Type B pancreatic cell (in vitro differentiated cells): ENCODE measurements at regions not wholly inside any gene's neighbourhood (a gene's known extent, or its start where the extent isn't known, plus 50 kb on each side); places are given as distances from the start of the nearest gene placed in this dataset.
"Not testable (repeated sequence)": the region's sequence is repeated elsewhere in the genome, so short reads cannot be mapped to it uniquely, and the experiment has no call there.

Source experiments
- DNase-seq: peaks from one replicate; pipeline ENCODE4 v3.0.0; 2021; ENCODE audit warnings: mixed read lengths; ENCODE audit not compliant: unreplicated experiment; ENCODE audit errors: extremely low spot score
- H3K27ac Mint-ChIP-seq: 2 replicates; pipeline ENCODE4 v1.8.0; 2021; ENCODE audit warnings: mild to moderate bottlenecking, mixed read lengths
- H3K27me3 Mint-ChIP-seq: 2 replicates; pipeline ENCODE4 v1.8.0; 2021; ENCODE audit warnings: mixed read lengths
- H3K36me3 Mint-ChIP-seq: 2 replicates; pipeline ENCODE4 v1.8.0; 2021; ENCODE audit warnings: mixed read lengths
- H3K4me1 Mint-ChIP-seq: one replicate; pipeline ENCODE4 v1.8.0; 2021; ENCODE audit warnings: mixed read lengths; ENCODE audit not compliant: unreplicated experiment
- H3K4me3 Mint-ChIP-seq: 2 replicates; pipeline ENCODE4 v1.8.0; 2021; ENCODE audit warnings: mild to moderate bottlenecking, mixed read lengths
- H3K9me3 Mint-ChIP-seq: 2 replicates; pipeline ENCODE4 v1.8.0; 2021; ENCODE audit warnings: mixed read lengths
- CTCF ChIP-seq: fragments of 200-600 bp; sonication (generic); conservative IDR thresholded peaks from 2 replicates; pipeline ENCODE4 v1.5.0; 2021; ENCODE audit warnings: antibody characterized with exemption, mild to moderate bottlenecking

- no peaks in the 10 kb centered on the region for H3K27me3 Mint-ChIP-seq
Measured at GRCh38 chr9:25010027-25010662, 464.4 kb upstream of the IZUMO3 start.

GRCh38 chr9:25003686-25004085 lies 458.0 kb upstream of the IZUMO3 start:
- no peaks in the 10 kb centered on the region for H3K4me1 Mint-ChIP-seq
- peak; percentile 49 for TF ChIP-seq CTCF
- H3K9me3 Mint-ChIP-seq, result peaks cover 5% of the 10 kb centered on the region
- peaks cover 4% of the 10 kb centered on the region for H3K27me3 Mint-ChIP-seq
- H3K4me3 Mint-ChIP-seq, result no peak overlapping the region
- no peak overlapping the region for H3K27ac Mint-ChIP-seq
- no peaks in the 10 kb centered on the region for H3K36me3 Mint-ChIP-seq
- DNase-seq, result no peak

More at GRCh38 chr9:25010027-25010662, 464.4 kb upstream of the IZUMO3 start:
- Mint-ChIP-seq H3K36me3 (no peaks in the 10 kb centered on the region), H3K27ac (no peak overlapping the region), H3K4me3 (no peak overlapping the region), H3K9me3 (no peaks in the 10 kb centered on the region), H3K4me1 (no peaks in the 10 kb centered on the region)
- DNase-seq, result no peak
- no peak for TF ChIP-seq CTCF

- no peaks in the 10 kb centered on the region for H3K27me3 Mint-ChIP-seq
Measured at GRCh38 chr9:24986331-24986730, 440.6 kb upstream of the IZUMO3 start.

GRCh38 chr9:24970780-24971179 lies 425.1 kb upstream of the IZUMO3 start:
- not testable (repeated sequence) for H3K4me3 Mint-ChIP-seq, H3K27ac Mint-ChIP-seq, H3K27me3 Mint-ChIP-seq, DNase-seq, H3K9me3 Mint-ChIP-seq, H3K36me3 Mint-ChIP-seq, H3K4me1 Mint-ChIP-seq

More at GRCh38 chr9:24986331-24986730, 440.6 kb upstream of the IZUMO3 start:
- no peaks in the 10 kb centered on the region for H3K9me3 Mint-ChIP-seq
- no peaks in the 10 kb centered on the region for H3K4me1 Mint-ChIP-seq
- no peak overlapping the region for H3K4me3 Mint-ChIP-seq
- no peaks in the 10 kb centered on the region for H3K36me3 Mint-ChIP-seq
- no peak for TF ChIP-seq CTCF
- DNase-seq, result no peak
- H3K27ac Mint-ChIP-seq, result no peak overlapping the region

GRCh38 chr9:24961762-24962161 lies 416.1 kb upstream of the IZUMO3 start:
- no peak for DNase-seq
- no peak for TF ChIP-seq CTCF
- Mint-ChIP-seq H3K27ac (no peak overlapping the region), H3K4me1 (no peaks in the 10 kb centered on the region), H3K4me3 (no peak overlapping the region), H3K9me3 (no peaks in the 10 kb centered on the region), H3K27me3 (no peaks in the 10 kb centered on the region), H3K36me3 (no peaks in the 10 kb centered on the region)

- Mint-ChIP-seq H3K36me3 (no peaks in the 10 kb centered on the region), H3K9me3 (no peaks in the 10 kb centered on the region)
Measured at GRCh38 chr9:24953070-24953469, 407.4 kb upstream of the IZUMO3 start.

More at GRCh38 chr9:24953070-24953469, 407.4 kb upstream of the IZUMO3 start:
- Mint-ChIP-seq H3K4me3 (no peak overlapping the region), H3K27ac (no peak overlapping the region), H3K4me1 (no peaks in the 10 kb centered on the region), H3K27me3 (no peaks in the 10 kb centered on the region)
- DNase-seq, result no peak
- no peak for TF ChIP-seq CTCF
